ENCODE measurements at regions not wholly inside any gene's neighbourhood (a gene's known extent, or its start where the extent isn't known, plus 50 kb on each side); places are given as distances from the start of the nearest gene placed in this dataset.
"Not testable (repeated sequence)": the region's sequence is repeated elsewhere in the genome, so short reads cannot be mapped to it uniquely, and the experiment has no call there.

GRCh38 chr6:113018351-113019151 lies 671.4 kb downstream of the RFPL4B start:
- in situ Hi-C loops (cut with HindIII; ENCODE audit: low pct_unique_long_range_greater_than_20kb, low sequenced_read_pairs): no loop called here

GRCh38 chr6:113019176-113019575 lies 672.0 kb downstream of the RFPL4B start:
- no peak for DNase-seq (ENCODE audit: low read depth in 1 of 2, low spot score in 1 of 2)
- TF ChIP-seq JUND (IDR thresholded peaks at IDR 0.05; ENCODE audit: low read depth): no peak
- in situ Hi-C loops (cut with HindIII; ENCODE audit: low pct_unique_long_range_greater_than_20kb, low sequenced_read_pairs): no loop called here

More at GRCh38 chr6:113018351-113019151, 671.4 kb downstream of the RFPL4B start:
- DNase-seq (ENCODE audit: low read depth in 1 of 2, low spot score in 1 of 2): peak in 1 of 2 experiments; percentile 50
- no peak for TF ChIP-seq JUND (IDR thresholded peaks at IDR 0.05; ENCODE audit: low read depth)

GRCh38 chr6:113027780-113028179 lies 680.6 kb downstream of the RFPL4B start:
- in situ Hi-C loops (cut with HindIII; ENCODE audit: low pct_unique_long_range_greater_than_20kb, low sequenced_read_pairs): no loop called here
- DNase-seq (ENCODE audit: low read depth in 1 of 2, low spot score in 1 of 2): no peak
- TF ChIP-seq JUND (IDR thresholded peaks at IDR 0.05; ENCODE audit: low read depth): no peak

- in situ Hi-C loops (cut with HindIII; ENCODE audit: low pct_unique_long_range_greater_than_20kb, low sequenced_read_pairs): not testable (repeated sequence)
Measured at GRCh38 chr6:113029161-113029560, 682.0 kb downstream of the RFPL4B start.

GRCh38 chr6:113031591-113032238 lies 684.6 kb downstream of the RFPL4B start:
- DNase-seq (ENCODE audit: low read depth in 1 of 2, low spot score in 1 of 2): no peak
- TF ChIP-seq JUND (IDR thresholded peaks at IDR 0.05; ENCODE audit: low read depth): no peak
- in situ Hi-C loops (cut with HindIII; ENCODE audit: low pct_unique_long_range_greater_than_20kb, low sequenced_read_pairs): no loop called here

More at GRCh38 chr6:113029161-113029560, 682.0 kb downstream of the RFPL4B start:
- DNase-seq (ENCODE audit: low read depth in 1 of 2, low spot score in 1 of 2): not testable (repeated sequence)

- DNase-seq (ENCODE audit: low read depth in 1 of 2, low spot score in 1 of 2): no peak
Measured at GRCh38 chr6:113039005-113039404, 691.9 kb downstream of the RFPL4B start.

GRCh38 chr6:113047148-113047547 lies 700.0 kb downstream of the RFPL4B start:
- no peak for TF ChIP-seq JUND (IDR thresholded peaks at IDR 0.05; ENCODE audit: low read depth)
- in situ Hi-C loops (cut with HindIII; ENCODE audit: low pct_unique_long_range_greater_than_20kb, low sequenced_read_pairs): no loop called here
- no peak for DNase-seq (ENCODE audit: low read depth in 1 of 2, low spot score in 1 of 2)

More at GRCh38 chr6:113039005-113039404, 691.9 kb downstream of the RFPL4B start:
- TF ChIP-seq JUND (IDR thresholded peaks at IDR 0.05; ENCODE audit: low read depth): no peak
- in situ Hi-C loops (cut with HindIII; ENCODE audit: low pct_unique_long_range_greater_than_20kb, low sequenced_read_pairs): no loop called here

GRCh38 chr6:113047932-113048331 lies 700.8 kb downstream of the RFPL4B start:
- in situ Hi-C loops (cut with HindIII; ENCODE audit: low pct_unique_long_range_greater_than_20kb, low sequenced_read_pairs): no loop called here
- DNase-seq (ENCODE audit: low read depth in 1 of 2, low spot score in 1 of 2): no peak
- no peak for TF ChIP-seq JUND (IDR thresholded peaks at IDR 0.05; ENCODE audit: low read depth)

GRCh38 chr6:113048741-113049140 lies 701.6 kb downstream of the RFPL4B start:
- DNase-seq (ENCODE audit: low read depth in 1 of 2, low spot score in 1 of 2): no peak
- no peak for TF ChIP-seq JUND (IDR thresholded peaks at IDR 0.05; ENCODE audit: low read depth)
- in situ Hi-C loops (cut with HindIII; ENCODE audit: low pct_unique_long_range_greater_than_20kb, low sequenced_read_pairs): no loop called here

- in situ Hi-C loops (cut with HindIII; ENCODE audit: low pct_unique_long_range_greater_than_20kb, low sequenced_read_pairs): no loop called here
- DNase-seq (ENCODE audit: low read depth in 1 of 2, low spot score in 1 of 2): no peak
- no peak for TF ChIP-seq JUND (IDR thresholded peaks at IDR 0.05; ENCODE audit: low read depth)
Measured at GRCh38 chr6:113049190-113049589, 702.1 kb downstream of the RFPL4B start.

GRCh38 chr6:113050010-113050858 lies 703.1 kb downstream of the RFPL4B start:
- no peak for DNase-seq (ENCODE audit: low read depth in 1 of 2, low spot score in 1 of 2)
- TF ChIP-seq JUND (IDR thresholded peaks at IDR 0.05; ENCODE audit: low read depth): no peak
- in situ Hi-C loops (cut with HindIII; ENCODE audit: low pct_unique_long_range_greater_than_20kb, low sequenced_read_pairs): no loop called here

- in situ Hi-C loops (cut with HindIII; ENCODE audit: low pct_unique_long_range_greater_than_20kb, low sequenced_read_pairs): no loop called here
- DNase-seq (ENCODE audit: low read depth in 1 of 2, low spot score in 1 of 2): no peak
- TF ChIP-seq JUND (IDR thresholded peaks at IDR 0.05; ENCODE audit: low read depth): no peak
Measured at GRCh38 chr6:113050979-113051378, 703.8 kb downstream of the RFPL4B start.
